ENCODE measurements at regions not wholly inside any gene's neighbourhood (a gene's known extent, or its start where the extent isn't known, plus 50 kb on each side); places are given as distances from the start of the nearest gene placed in this dataset.

DNA sequence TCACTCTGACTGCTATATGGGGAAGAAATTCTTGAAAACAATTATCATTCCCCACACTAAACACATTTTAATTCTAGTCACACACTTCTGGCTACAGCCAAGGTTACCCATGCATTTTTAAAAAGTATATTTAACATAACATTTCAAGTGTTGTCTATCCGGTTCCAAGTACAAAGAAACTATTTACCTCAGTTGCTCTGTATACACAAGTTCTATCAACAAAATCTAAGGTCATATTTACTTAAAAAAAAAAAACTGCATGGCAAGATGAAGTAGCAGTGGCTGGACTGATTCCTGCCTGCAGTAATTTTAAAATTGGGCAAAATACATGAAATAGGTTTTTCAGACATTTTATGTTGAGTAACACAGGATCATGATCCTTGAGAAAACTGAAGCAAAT lies 155.9 kb upstream of the TOM1L1 start:
- TF ChIP-seq, protein P1, sequence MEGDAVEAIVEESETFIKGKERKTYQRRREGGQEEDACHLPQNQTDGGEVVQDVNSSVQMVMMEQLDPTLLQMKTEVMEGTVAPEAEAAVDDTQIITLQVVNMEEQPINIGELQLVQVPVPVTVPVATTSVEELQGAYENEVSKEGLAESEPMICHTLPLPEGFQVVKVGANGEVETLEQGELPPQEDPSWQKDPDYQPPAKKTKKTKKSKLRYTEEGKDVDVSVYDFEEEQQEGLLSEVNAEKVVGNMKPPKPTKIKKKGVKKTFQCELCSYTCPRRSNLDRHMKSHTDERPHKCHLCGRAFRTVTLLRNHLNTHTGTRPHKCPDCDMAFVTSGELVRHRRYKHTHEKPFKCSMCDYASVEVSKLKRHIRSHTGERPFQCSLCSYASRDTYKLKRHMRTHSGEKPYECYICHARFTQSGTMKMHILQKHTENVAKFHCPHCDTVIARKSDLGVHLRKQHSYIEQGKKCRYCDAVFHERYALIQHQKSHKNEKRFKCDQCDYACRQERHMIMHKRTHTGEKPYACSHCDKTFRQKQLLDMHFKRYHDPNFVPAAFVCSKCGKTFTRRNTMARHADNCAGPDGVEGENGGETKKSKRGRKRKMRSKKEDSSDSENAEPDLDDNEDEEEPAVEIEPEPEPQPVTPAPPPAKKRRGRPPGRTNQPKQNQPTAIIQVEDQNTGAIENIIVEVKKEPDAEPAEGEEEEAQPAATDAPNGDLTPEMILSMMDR (IDR thresholded peaks at IDR 0.05), result no peak
- no peak for TF ChIP-seq POLR2A (IDR thresholded peaks at IDR 0.05)
